ENCODE measurements at regions not wholly inside any gene's neighbourhood (a gene's known extent, or its start where the extent isn't known, plus 50 kb on each side); places are given as distances from the start of the nearest gene placed in this dataset.

GRCh38 chr1:224486801-224487583 is 52.4 kb upstream of the WDR26 start:
- DNase-seq = no peak

- no peak for DNase-seq
Measured at GRCh38 chr1:224488806-224489499, 54.4 kb upstream of the WDR26 start.

- no peak for DNase-seq
Measured at GRCh38 chr1:224489534-224490365, 55.2 kb upstream of the WDR26 start.

GRCh38 chr1:224490549-224491537 is 56.2 kb upstream of the WDR26 start:
- DNase-seq = no peak

GRCh38 chr1:224492015-224492414 is 57.4 kb upstream of the WDR26 start:
- DNase-seq = no peak

GRCh38 chr1:224492632-224493031 is 58.0 kb upstream of the WDR26 start:
- DNase-seq = no peak

- no peak for DNase-seq
Measured at GRCh38 chr1:224493269-224493668, 58.7 kb upstream of the WDR26 start.

GRCh38 chr1:224494343-224494742 is 59.7 kb upstream of the WDR26 start:
- no peak for DNase-seq

- DNase-seq = no peak
Measured at GRCh38 chr1:224495866-224496265, 61.3 kb upstream of the WDR26 start.

GRCh38 chr1:224496826-224497225 is 62.2 kb upstream of the WDR26 start:
- DNase-seq = no peak

GRCh38 chr1:224497714-224498573 is 63.3 kb upstream of the WDR26 start:
- DNase-seq = no peak

- DNase-seq = peak in 1 of 2 experiments; percentile 4
Measured at GRCh38 chr1:224498574-224499170, 64.1 kb upstream of the WDR26 start.

- DNase-seq = no peak
Measured at GRCh38 chr1:224499204-224499603, 64.6 kb upstream of the WDR26 start.

- DNase-seq = no peak
Measured at GRCh38 chr1:224500796-224501195, 66.2 kb upstream of the WDR26 start.

- DNase-seq = no peak
Measured at GRCh38 chr1:224501836-224502235, 67.2 kb upstream of the WDR26 start.

GRCh38 chr1:224502459-224503160 is 68.0 kb upstream of the WDR26 start:
- peak in 1 of 2 experiments; percentile 35 for DNase-seq

- peak; percentile 6 to 81 for DNase-seq
Measured at GRCh38 chr1:224503161-224504118, 68.8 kb upstream of the WDR26 start.

GRCh38 chr1:224504297-224505041 is 69.9 kb upstream of the WDR26 start:
- no peak for DNase-seq
